ENCODE measurements at regions not wholly inside any gene's neighbourhood (a gene's known extent, or its start where the extent isn't known, plus 50 kb on each side); places are given as distances from the start of the nearest gene placed in this dataset.

GRCh38 chr7:15747301-15747700, 60.8 kb upstream of the MEOX2 start:
- POLR2A ChIA-PET (ENCODE audit: unreplicated experiment) = no interaction called here
- Histone ChIP-seq H4K8ac (ENCODE audit: low read depth in 2 of 2, low read length in 2 of 2) (no peak overlapping the region), H2AK5ac (ENCODE audit: low read depth, low read length) (no peak overlapping the region), H3K27me3 (ENCODE audit: control insufficient read depth, insufficient read depth, low read length) (no peaks in the 10 kb centered on the region), H4K20me1 (ENCODE audit: insufficient read depth, low read length) (no peaks in the 10 kb centered on the region), H2BK15ac (ENCODE audit: low read depth, low read length) (no peak overlapping the region), H2BK20ac (ENCODE audit: low read depth, low read length) (no peak overlapping the region), H3K14ac (replicated peaks; ENCODE audit: low read depth, low read length) (no peak overlapping the region), H2AFZ (replicated peaks; ENCODE audit: low read length, poor library complexity) (no peak overlapping the region), H3K9me3 (ENCODE audit: control insufficient read depth, insufficient read depth, low read length) (no peaks in the 10 kb centered on the region), H3K4me1 (ENCODE audit: control insufficient read depth, insufficient read depth, low read length) (no peaks in the 10 kb centered on the region), H4K5ac (ENCODE audit: low read depth, low read length) (no peak overlapping the region), H3K4ac (ENCODE audit: low read depth, low read length) (no peak overlapping the region), H3K56ac (ENCODE audit: extremely low read depth, insufficient read depth, low read length) (no peak overlapping the region), H3K27ac (ENCODE audit: insufficient read depth, low read length) (no peak overlapping the region), H3K36me3 (ENCODE audit: control insufficient read depth, insufficient read depth, low read length) (no peaks in the 10 kb centered on the region), H4K91ac (ENCODE audit: insufficient read depth, low read depth, low read length) (no peak overlapping the region), H3K79me1 (ENCODE audit: low read depth in 1 of 2, low read length in 2 of 2) (no peaks in the 10 kb centered on the region), H3K23ac (ENCODE audit: low read depth, low read length) (no peak overlapping the region), H3K4me2 (ENCODE audit: low read depth, low read length) (no peak overlapping the region), H3K18ac (ENCODE audit: low read depth, low read length) (no peak overlapping the region), H3K9ac (ENCODE audit: low read depth, low read length) (no peak overlapping the region), H3K9me1 (ENCODE audit: insufficient read depth, low read length) (no peaks in the 10 kb centered on the region), H2BK5ac (ENCODE audit: low read depth, low read length, poor library complexity, severe bottlenecking) (no peak overlapping the region), H2AK9ac (replicated peaks; ENCODE audit: low read depth, low read length, poor library complexity) (no peak overlapping the region), H2BK120ac (ENCODE audit: low read depth, low read length) (no peak overlapping the region), H3K4me3 (ENCODE audit: insufficient read depth, low read depth, low read length) (no peak overlapping the region)
- TF ChIP-seq CEBPB (IDR thresholded peaks at IDR 0.05; ENCODE audit: low read depth, low read length) (no peak), CHD1 (IDR thresholded peaks at IDR 0.05; ENCODE audit: low read depth, low read length) (no peak), BHLHE40 (IDR thresholded peaks at IDR 0.05; ENCODE audit: low read depth, low read length) (no peak), RAD21 (IDR thresholded peaks at IDR 0.05; ENCODE audit: low read length) (no peak), MAFK (IDR thresholded peaks at IDR 0.05; ENCODE audit: low read depth, low read length) (no peak), NFE2L2 (IDR thresholded peaks at IDR 0.05; ENCODE audit: low read depth, low read length) (no peak), MXI1 (IDR thresholded peaks at IDR 0.05; ENCODE audit: borderline replicate concordance, low read depth, low read length) (no peak), RFX5 (IDR thresholded peaks at IDR 0.05; ENCODE audit: low read depth, low read length) (no peak), USF2 (IDR thresholded peaks at IDR 0.05; ENCODE audit: low read depth, low read length) (no peak), FOS (IDR thresholded peaks at IDR 0.05; ENCODE audit: low read depth, low read length) (no peak), CTCF (conservative IDR thresholded peaks at IDR 0.05; ENCODE audit: low read depth, low read length) (no peak), POLR2A (IDR thresholded peaks at IDR 0.05; ENCODE audit: low read depth, low read length) (no peak), ELK1 (IDR thresholded peaks at IDR 0.05; ENCODE audit: borderline replicate concordance, low read depth, low read length) (no peak), MAZ (IDR thresholded peaks at IDR 0.05; ENCODE audit: borderline replicate concordance, low read depth, low read length) (no peak), RCOR1 (IDR thresholded peaks at IDR 0.05; ENCODE audit: insufficient replicate concordance, low read length) (no peak), SMC3 (IDR thresholded peaks at IDR 0.05; ENCODE audit: low read depth, low read length) (no peak)
- intact Hi-C loops (cut with micrococcal nuclease) (no loop called here), in situ Hi-C loops (cut with MboI; ENCODE audit: low sequenced_read_pairs) (no loop called here), dilution Hi-C loops (cut with HindIII; ENCODE audit: low sequenced_read_pairs, unreplicated experiment) (no loop called here)
- CTCF ChIA-PET = interaction anchor here (0.5 kb wide), 2 partner anchors 19 to 718 kb away, joined by 5 read pairs; partner anchors contain the start of gene SOSTDC1
- ATAC-seq (ENCODE audit: low read depth) (peak; percentile 67; the same call in 1 of the 2 replicates), DNase-seq (no peak)
- WGBS, 2 experiments (ENCODE audit: extremely low coverage in 2 of 2, insufficient read length in 1 of 2) = no CpG with 5 or more reads among the region's 2 CpGs
- BruUV-seq (replicated peaks) = no TSS peak
